Activated naive CD8-positive, alpha-beta T cell treated with anti-CD3 and anti-CD28 coated beads, Interleukin-2, amount 10 ng/mL, durations not matched to agents 7 days and 5 days (primary cell): ENCODE measurements at regions not wholly inside any gene's neighbourhood (a gene's known extent, or its start where the extent isn't known, plus 50 kb on each side); places are given as distances from the start of the nearest gene placed in this dataset.

Source experiments
- ATAC-seq: fragments of 150-1000 bp; cut with Tn5 transposase; one replicate; pipeline ENCODE4 v1.10.0; 2021; ENCODE audit warnings: low read depth, moderate library complexity
- POLR2A ChIA-PET: fragments of 350-600 bp; sonication (Branson Sonifier 250); formaldehyde crosslinking; loops from one replicate; lab custom pipeline; 2021; ENCODE audit warnings: antibody characterized with exemption; lab: Charles Lee
- DNase-seq: peaks from one replicate; pipeline ENCODE4 v3.0.0; 2021
- H3K27ac Mint-ChIP-seq: one replicate; pipeline ENCODE4 v1.8.0; 2022; ENCODE audit warnings: mild to moderate bottlenecking, mixed read lengths
- H3K27me3 Mint-ChIP-seq: one replicate; pipeline ENCODE4 v1.8.0; 2022; ENCODE audit warnings: mild to moderate bottlenecking, moderate library complexity, mixed read lengths
- H3K36me3 Mint-ChIP-seq: one replicate; pipeline ENCODE4 v1.8.0; 2021; ENCODE audit warnings: mild to moderate bottlenecking, mixed read lengths
- H3K4me1 Mint-ChIP-seq: one replicate; pipeline ENCODE4 v1.8.0; 2021; ENCODE audit warnings: mixed read lengths
- H3K4me3 Mint-ChIP-seq: one replicate; pipeline ENCODE4 v1.8.0; 2022; ENCODE audit warnings: mild to moderate bottlenecking, moderate library complexity, mixed read lengths
- H3K9me3 Mint-ChIP-seq: one replicate; pipeline ENCODE4 v1.8.0; 2021; ENCODE audit warnings: mixed read lengths

DNA sequence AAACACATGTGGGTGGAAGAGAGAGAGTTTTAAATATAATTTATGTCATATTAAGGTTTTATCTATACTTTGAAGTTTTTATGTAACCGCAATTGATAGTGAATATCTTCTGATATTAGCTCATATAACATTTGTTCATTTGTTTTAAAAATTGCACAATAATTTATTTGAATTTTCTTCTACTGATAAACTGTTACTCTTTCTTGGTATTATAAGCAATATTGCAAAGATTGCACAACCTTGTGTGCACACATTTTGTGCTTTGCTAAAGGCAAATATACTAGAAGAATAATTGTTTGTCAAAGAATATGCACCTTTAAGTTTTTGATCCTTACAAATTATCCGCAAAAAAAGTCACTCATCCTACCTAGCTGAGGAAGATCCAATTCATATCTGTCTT is 275.7 kb downstream of the TLR4 start:
- Mint-ChIP-seq H3K27ac (no peak overlapping the region), H3K27me3 (peaks cover 3% of the 10 kb centered on the region), H3K4me3 (no peak overlapping the region), H3K4me1 (no peaks in the 10 kb centered on the region), H3K9me3 (no peaks in the 10 kb centered on the region), H3K36me3 (no peaks in the 10 kb centered on the region)
- POLR2A ChIA-PET = no interaction called here
- DNase-seq (no peak), ATAC-seq (no peak)

DNA sequence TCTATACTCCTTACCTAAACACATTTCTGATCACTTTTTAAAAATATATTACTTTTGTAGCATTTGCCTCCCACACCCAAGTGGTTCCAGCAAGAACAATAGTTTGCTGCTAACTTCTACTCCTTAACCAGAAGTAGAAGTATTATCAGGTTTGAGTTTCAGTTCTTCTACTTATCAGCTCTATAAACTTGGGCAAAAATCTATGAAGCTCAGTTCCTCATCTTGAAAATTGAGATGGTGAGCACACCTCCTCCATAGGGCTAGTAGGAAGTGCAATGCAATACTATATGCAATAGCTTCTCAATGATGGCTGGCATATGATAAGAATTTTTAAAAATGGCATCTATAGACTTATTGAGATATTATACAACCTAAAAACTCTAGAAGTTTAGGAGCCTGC is 283.7 kb downstream of the TLR4 start:
- Mint-ChIP-seq H3K9me3 (no peaks in the 10 kb centered on the region), H3K27ac (no peak overlapping the region), H3K4me1 (no peaks in the 10 kb centered on the region), H3K36me3 (no peaks in the 10 kb centered on the region), H3K27me3 (no peaks in the 10 kb centered on the region), H3K4me3 (no peak overlapping the region)
- POLR2A ChIA-PET = no interaction called here
- no peak for DNase-seq
- ATAC-seq = no peak

DNA sequence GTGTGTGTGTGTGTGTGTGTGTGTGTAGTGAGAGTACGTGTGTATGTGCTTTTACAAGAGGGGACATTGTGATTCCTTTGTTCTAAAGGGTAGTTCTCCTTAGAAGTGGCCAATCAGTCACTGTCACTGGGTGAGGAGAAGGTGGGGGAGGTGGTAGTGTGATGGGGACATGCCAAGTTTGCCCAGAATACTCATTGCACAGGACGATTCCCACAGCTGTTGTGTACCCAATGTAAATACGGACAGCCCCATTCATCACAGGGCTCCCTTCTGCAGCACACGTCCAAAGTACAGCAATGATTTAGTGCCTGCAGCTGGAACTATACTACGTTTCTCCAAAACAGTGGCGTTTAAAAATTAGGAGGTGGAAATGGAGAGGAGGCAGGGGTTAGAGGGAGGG is 287.8 kb downstream of the TLR4 start:
- DNase-seq (no peak), ATAC-seq (no peak)
- POLR2A ChIA-PET = no interaction called here
- Mint-ChIP-seq H3K36me3 (no peaks in the 10 kb centered on the region), H3K9me3 (no peaks in the 10 kb centered on the region), H3K27ac (no peak overlapping the region), H3K4me3 (no peak overlapping the region), H3K27me3 (no peaks in the 10 kb centered on the region), H3K4me1 (no peaks in the 10 kb centered on the region)

DNA sequence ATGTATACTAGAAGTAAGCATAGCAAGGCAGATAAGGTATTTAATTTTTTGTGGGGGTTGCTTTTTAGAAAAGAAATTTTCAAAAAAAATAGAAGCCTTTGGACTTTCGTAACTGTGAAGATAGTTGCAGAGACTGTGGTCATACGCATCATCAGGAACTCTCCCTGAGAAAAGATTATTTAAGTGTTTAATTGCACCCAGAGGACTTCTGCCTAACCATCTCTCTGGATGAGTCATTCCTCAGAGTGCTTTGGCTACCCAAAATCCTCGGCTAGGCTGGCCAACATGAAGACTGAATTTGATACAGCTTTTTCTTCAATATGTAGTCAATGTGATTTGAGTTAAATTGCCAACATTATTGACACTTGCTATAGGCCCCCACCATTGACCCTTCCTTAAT is 296.4 kb downstream of the TLR4 start:
- DNase-seq (no peak), ATAC-seq (no peak)
- no peak overlapping the region for H3K4me3 Mint-ChIP-seq
- POLR2A ChIA-PET = no interaction called here
- no peak overlapping the region for H3K27ac Mint-ChIP-seq
- no peaks in the 10 kb centered on the region for H3K4me1 Mint-ChIP-seq
- H3K9me3 Mint-ChIP-seq = peaks cover 2% of the 10 kb centered on the region
- no peaks in the 10 kb centered on the region for H3K36me3 Mint-ChIP-seq
- no peaks in the 10 kb centered on the region for H3K27me3 Mint-ChIP-seq

DNA sequence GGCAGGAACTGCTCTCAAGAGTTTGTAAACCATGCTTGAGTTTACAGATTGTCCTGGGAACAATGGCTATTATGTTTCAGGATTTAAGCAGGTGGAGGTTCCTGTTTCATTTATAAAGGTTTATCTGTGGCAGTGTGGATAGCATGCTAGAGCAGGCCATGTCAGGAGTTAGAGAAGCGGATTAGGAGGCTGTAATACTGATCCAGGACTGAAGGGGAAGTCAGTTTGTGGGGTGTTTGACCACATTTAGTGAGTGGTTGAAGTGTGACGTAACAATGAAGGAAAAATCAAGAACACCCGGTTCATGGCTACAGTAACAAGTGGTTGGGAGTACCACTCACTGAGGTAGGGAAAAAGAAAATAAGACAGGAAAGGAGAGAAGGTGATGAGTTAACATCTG is 299.0 kb downstream of the TLR4 start:
- Mint-ChIP-seq H3K4me1 (no peaks in the 10 kb centered on the region), H3K9me3 (peaks cover 2% of the 10 kb centered on the region)

DNA sequence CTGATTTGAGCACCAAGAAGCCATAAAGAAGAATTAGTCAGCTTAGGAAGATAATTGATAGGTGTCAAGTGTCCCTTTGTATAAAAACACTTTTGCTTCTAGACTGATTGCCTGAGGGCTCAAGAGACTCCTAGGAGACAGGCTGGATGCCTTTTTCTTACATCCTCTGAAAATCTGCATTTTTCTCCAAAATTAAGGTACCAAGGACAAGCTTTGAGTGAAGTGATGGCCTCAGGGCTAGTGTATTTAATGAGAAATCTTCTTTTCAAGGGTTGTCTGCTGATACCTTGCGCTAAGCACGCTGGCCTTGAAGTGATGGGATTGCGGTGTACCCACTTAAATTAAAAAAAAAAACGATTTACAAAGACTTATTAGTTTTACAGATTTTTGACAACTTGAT is 304.0 kb downstream of the TLR4 start:
- peaks cover 3% of the 10 kb centered on the region for H3K27me3 Mint-ChIP-seq
- H3K27ac Mint-ChIP-seq = no peak overlapping the region
- H3K9me3 Mint-ChIP-seq = no peaks in the 10 kb centered on the region
- no peak for ATAC-seq
- H3K4me1 Mint-ChIP-seq = no peaks in the 10 kb centered on the region
- no peak overlapping the region for H3K4me3 Mint-ChIP-seq
- POLR2A ChIA-PET = no interaction called here
- no peaks in the 10 kb centered on the region for H3K36me3 Mint-ChIP-seq
- DNase-seq = no peak

More for the DNA sequence above, 299.0 kb downstream of the TLR4 start:
- POLR2A ChIA-PET = no interaction called here
- Mint-ChIP-seq H3K4me3 (no peak overlapping the region), H3K27ac (no peak overlapping the region), H3K27me3 (no peaks in the 10 kb centered on the region), H3K36me3 (no peaks in the 10 kb centered on the region)
- DNase-seq (no peak), ATAC-seq (no peak)

DNA sequence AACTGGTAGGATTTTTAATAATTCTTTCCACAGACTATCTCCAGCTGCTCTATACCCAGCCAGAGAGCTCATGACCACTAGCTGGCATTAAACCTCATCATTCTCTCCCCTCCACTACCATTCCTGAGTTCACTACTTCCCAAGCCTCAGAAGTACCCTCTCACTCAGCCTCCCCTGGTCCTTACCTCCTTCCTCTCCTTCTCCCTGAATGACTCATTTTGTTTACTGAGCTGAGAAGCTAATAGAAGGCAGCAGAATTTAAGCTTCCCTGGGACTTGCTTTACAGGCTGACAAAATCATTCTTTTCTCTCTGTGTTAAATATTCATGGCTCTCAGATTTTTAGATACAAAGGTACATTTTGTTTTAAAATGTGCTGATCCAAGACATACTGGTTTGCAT is 305.4 kb downstream of the TLR4 start:
- Mint-ChIP-seq H3K4me1 (no peaks in the 10 kb centered on the region), H3K4me3 (no peak overlapping the region), H3K27ac (no peak overlapping the region), H3K9me3 (no peaks in the 10 kb centered on the region), H3K27me3 (peaks cover 3% of the 10 kb centered on the region), H3K36me3 (no peaks in the 10 kb centered on the region)
- no peak for ATAC-seq
- POLR2A ChIA-PET = no interaction called here
- DNase-seq = no peak

DNA sequence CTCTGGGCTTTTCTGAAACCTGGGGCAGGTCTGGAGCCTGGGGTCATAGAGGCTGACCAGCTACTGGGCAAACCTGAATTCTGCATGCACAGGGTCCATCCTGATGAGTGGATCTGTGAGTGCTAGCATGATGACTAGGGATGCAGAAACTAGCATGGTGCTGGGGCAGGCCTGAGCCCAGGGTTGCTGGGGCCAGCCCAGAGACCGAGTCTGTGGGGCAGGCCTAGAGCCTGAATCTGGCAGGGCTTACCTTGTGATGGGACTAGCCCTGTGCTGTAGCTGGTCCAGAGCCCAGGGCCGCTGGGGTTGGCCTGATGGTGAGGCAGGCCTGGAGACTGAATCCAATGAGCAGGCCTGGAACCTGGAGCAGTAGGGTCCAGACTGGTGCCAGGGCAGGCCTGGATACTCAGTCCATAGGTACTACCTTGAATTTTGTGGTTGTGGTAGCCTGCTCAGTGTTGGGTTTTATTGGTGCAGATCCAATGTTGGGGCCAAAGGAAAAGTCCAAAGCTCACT is 313.5 kb downstream of the TLR4 start:
- POLR2A ChIA-PET = no interaction called here
- ATAC-seq = no peak
- Mint-ChIP-seq H3K27ac (no peak overlapping the region), H3K4me1 (no peaks in the 10 kb centered on the region), H3K9me3 (peaks cover 2% of the 10 kb centered on the region), H3K27me3 (no peaks in the 10 kb centered on the region), H3K36me3 (no peaks in the 10 kb centered on the region), H3K4me3 (no peak overlapping the region)
- DNase-seq = no peak

DNA sequence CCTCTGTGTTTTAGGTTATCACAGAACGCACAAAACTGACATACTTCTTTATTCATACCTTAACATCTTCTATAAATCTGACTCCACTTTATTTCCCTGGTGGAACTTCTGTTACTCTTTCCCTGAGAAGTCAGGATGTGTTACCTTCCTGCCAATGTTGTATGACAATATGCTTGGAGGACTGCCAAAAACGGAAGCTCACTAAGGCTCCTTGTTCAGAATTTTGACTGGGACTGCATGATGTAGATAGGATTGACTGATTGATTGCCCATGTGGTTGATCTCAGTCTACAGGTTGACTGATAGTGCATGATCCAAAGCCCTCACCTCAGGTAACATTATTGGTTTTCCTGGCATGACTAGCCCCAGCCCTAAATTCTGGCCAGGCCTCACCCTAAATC is 319.4 kb downstream of the TLR4 start:
- H3K27me3 Mint-ChIP-seq = no peaks in the 10 kb centered on the region
- H3K9me3 Mint-ChIP-seq = no peaks in the 10 kb centered on the region
- DNase-seq (no peak), ATAC-seq (no peak)
- H3K4me1 Mint-ChIP-seq = no peaks in the 10 kb centered on the region
- no peaks in the 10 kb centered on the region for H3K36me3 Mint-ChIP-seq
- POLR2A ChIA-PET = no interaction called here
- no peak overlapping the region for H3K27ac Mint-ChIP-seq
- H3K4me3 Mint-ChIP-seq = no peak overlapping the region

DNA sequence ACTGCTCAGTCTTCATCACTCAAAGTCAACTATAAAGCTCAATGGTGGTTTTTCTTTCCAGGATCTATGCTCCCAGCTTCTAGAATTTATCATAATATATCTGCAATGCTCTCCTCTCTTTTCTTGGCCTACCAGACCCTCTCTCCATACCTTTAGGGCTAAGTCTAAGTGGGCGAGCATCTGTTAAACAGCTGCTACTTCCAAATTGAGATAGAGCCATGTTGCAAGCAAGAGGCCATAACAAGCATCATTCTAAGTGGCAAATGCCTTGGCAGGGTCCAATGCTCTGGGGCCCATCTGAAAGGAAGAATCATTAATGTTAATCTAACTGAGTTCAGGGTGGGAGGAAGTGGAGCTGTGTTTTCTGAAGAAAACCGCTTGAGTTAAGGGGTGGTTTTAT is 324.0 kb downstream of the TLR4 start:
- H3K27me3 Mint-ChIP-seq = no peaks in the 10 kb centered on the region
- ATAC-seq (no peak), DNase-seq (no peak)
- no peak overlapping the region for H3K4me3 Mint-ChIP-seq
- H3K36me3 Mint-ChIP-seq = no peaks in the 10 kb centered on the region
- H3K4me1 Mint-ChIP-seq = no peaks in the 10 kb centered on the region
- H3K9me3 Mint-ChIP-seq = no peaks in the 10 kb centered on the region
- no peak overlapping the region for H3K27ac Mint-ChIP-seq
- POLR2A ChIA-PET = interaction anchor here (0.5 kb wide), 1 partner anchor 57 kb away, joined by 4 read pairs; no protein-coding TSS in a partner anchor

DNA sequence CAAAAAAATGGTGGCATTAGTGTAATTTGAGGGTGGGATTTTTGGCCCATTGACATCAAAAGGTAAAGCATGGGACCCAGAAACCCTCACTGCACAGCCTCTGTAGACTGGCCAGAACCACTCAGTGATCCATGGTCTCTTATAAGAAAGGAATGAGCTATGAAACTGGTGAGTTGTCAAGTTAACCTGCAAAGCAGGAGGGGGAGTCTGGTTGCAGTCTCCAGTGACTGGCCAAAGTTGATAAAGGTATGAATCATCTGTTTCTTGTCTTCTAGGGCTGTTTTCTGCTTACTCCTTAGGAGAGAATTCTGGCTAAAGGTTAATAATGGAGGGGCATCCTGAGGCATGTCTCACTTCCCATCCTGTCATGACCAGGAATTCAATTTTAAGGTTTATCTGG is 325.2 kb downstream of the TLR4 start:
- peaks cover 3% of the 10 kb centered on the region for H3K9me3 Mint-ChIP-seq
- ATAC-seq = no peak
- H3K27ac Mint-ChIP-seq = no peak overlapping the region
- no peak for DNase-seq
- no peaks in the 10 kb centered on the region for H3K27me3 Mint-ChIP-seq
- H3K4me1 Mint-ChIP-seq = no peaks in the 10 kb centered on the region
- no peak overlapping the region for H3K4me3 Mint-ChIP-seq
- H3K36me3 Mint-ChIP-seq = no peaks in the 10 kb centered on the region
- POLR2A ChIA-PET = no interaction called here

DNA sequence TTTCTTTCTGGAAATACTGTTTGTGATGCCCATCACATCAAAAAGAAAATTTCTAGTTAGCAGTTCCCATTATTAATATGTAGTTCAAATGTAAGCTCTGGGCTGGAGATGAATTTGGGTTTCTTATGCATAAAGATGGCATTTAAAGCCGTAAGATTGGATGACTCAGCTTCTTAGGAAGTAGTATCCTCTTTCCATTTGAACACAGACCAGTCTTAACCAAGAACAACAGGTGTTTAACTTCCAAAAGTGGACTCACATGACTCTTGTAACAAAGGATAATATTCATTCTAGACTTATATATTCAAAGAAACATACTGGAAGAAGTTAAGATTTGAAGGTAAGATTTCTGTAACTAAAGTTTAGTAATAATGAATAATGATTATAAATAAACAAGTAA is 330.5 kb downstream of the TLR4 start:
- Mint-ChIP-seq H3K36me3 (no peaks in the 10 kb centered on the region), H3K27ac (no peak overlapping the region), H3K9me3 (peaks cover 3% of the 10 kb centered on the region), H3K4me1 (no peaks in the 10 kb centered on the region), H3K4me3 (no peak overlapping the region), H3K27me3 (no peaks in the 10 kb centered on the region)
- ATAC-seq = no peak
- DNase-seq = no peak
- POLR2A ChIA-PET = no interaction called here

DNA sequence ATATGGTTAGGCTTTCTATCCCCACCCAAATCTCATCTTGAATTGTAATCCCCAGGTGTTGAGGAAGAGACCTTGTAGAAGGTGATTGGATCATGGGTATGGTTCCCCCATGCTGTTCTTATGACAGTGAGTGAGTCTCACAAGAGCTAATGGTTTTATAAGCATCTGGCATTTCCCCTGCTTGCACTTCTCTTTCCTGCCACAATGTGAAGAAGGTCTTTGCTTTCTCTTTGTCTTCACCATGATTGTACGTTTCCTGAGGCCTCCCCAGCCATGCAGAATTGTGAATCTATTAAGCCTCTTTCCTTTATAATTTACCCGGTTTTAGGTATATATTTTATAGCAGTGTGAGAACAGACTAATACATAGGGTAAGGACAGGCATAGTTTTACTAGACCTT is 334.5 kb downstream of the TLR4 start:
- no peak for DNase-seq
- H3K9me3 Mint-ChIP-seq = peaks cover 4% of the 10 kb centered on the region
- POLR2A ChIA-PET = no interaction called here
- no peaks in the 10 kb centered on the region for H3K4me1 Mint-ChIP-seq
- H3K27me3 Mint-ChIP-seq = peaks cover 4% of the 10 kb centered on the region
- H3K4me3 Mint-ChIP-seq = no peak overlapping the region
- ATAC-seq = no peak
- no peak overlapping the region for H3K27ac Mint-ChIP-seq
- H3K36me3 Mint-ChIP-seq = no peaks in the 10 kb centered on the region

DNA sequence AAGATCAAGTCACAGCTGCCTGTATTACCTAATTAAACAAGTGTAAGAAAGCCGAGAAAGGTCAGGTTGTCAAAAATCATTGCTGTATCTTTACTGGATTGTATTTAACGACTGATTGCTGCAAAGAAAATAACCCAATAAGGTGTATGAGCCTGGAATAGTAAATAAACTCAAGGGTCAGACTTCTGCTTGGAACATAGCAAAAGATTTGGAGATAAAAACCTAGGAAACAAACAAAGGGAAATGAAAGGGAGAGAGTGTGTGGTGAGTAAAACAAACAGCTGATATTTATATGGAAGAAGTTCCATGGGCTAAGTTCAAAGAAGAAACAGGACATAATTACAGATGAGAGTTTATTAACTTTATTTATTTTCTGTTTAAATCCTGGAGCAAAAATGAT is 354.0 kb downstream of the TLR4 start:
- Mint-ChIP-seq H3K36me3 (no peaks in the 10 kb centered on the region), H3K4me1 (no peaks in the 10 kb centered on the region), H3K27me3 (no peaks in the 10 kb centered on the region), H3K27ac (no peak overlapping the region), H3K4me3 (no peak overlapping the region), H3K9me3 (no peaks in the 10 kb centered on the region)
- POLR2A ChIA-PET = no interaction called here
- ATAC-seq (no peak), DNase-seq (no peak)
